Endothelial cell of umbilical vein (primary cell): ENCODE measurements at regions not wholly inside any gene's neighbourhood (a gene's known extent, or its start where the extent isn't known, plus 50 kb on each side); places are given as distances from the start of the nearest gene placed in this dataset.

Source experiments
- CTCF ChIP-seq, 2 donors: IDR thresholded peaks; 1 replicate in 1 of 2; 2 replicates in 1 of 2; pipeline ENCODE4 v1.5.1; 2011; ENCODE audit warnings: low read length in 2 of 2, mild to moderate bottlenecking in 2 of 2, moderate library complexity in 2 of 2, control low read depth in 1 of 2, inconsistent platforms in 1 of 2, low read depth in 1 of 2; ENCODE audit not compliant: insufficient read depth in 1 of 2; ENCODE audit errors: extremely low read depth in 1 of 2
- EZH2 ChIP-seq: IDR thresholded peaks from 2 replicates; pipeline ENCODE4 v1.6.1; 2012; ENCODE audit warnings: borderline replicate concordance, low read depth, mild to moderate bottlenecking, moderate library complexity, low read length, inconsistent platforms; ENCODE audit not compliant: severe bottlenecking

- TF ChIP-seq CTCF (IDR thresholded peaks at IDR 0.05; ENCODE audit: extremely low read depth in 1 of 2, insufficient read depth in 1 of 2, low read depth in 1 of 2, low read length in 2 of 2) (no peak), EZH2 (no peak)
These were observed 231.8 kb downstream of the SQOR start for GRCh38 chr15:45866616-45867015.
